ENCODE measurements at regions not wholly inside any gene's neighbourhood (a gene's known extent, or its start where the extent isn't known, plus 50 kb on each side); places are given as distances from the start of the nearest gene placed in this dataset.

DNA sequence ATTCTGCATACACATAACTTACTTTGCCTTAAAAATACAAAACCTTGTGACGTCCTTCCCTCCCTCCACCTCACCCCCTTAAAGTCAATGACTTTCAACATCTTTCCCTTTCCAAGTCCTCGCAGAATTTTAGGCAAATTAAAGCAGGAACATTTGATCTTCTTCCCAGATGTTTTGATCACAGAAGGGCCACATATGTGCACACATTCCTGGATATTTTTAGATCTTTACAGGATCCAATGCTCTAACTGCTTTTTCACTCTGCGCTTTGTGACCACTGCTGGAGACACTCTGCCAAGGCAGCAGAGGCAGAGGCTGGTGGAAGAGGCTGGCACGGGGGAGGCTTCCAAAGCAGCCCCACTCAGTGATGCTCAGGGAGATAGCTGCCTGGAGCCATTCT lies 130.7 kb downstream of the SEC61B start:
- TF ChIP-seq, protein P1, sequence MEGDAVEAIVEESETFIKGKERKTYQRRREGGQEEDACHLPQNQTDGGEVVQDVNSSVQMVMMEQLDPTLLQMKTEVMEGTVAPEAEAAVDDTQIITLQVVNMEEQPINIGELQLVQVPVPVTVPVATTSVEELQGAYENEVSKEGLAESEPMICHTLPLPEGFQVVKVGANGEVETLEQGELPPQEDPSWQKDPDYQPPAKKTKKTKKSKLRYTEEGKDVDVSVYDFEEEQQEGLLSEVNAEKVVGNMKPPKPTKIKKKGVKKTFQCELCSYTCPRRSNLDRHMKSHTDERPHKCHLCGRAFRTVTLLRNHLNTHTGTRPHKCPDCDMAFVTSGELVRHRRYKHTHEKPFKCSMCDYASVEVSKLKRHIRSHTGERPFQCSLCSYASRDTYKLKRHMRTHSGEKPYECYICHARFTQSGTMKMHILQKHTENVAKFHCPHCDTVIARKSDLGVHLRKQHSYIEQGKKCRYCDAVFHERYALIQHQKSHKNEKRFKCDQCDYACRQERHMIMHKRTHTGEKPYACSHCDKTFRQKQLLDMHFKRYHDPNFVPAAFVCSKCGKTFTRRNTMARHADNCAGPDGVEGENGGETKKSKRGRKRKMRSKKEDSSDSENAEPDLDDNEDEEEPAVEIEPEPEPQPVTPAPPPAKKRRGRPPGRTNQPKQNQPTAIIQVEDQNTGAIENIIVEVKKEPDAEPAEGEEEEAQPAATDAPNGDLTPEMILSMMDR (IDR thresholded peaks at IDR 0.05): no peak
- H3K4me1 ChIP-seq (ENCODE audit: low read depth): no peaks in the 10 kb centered on the region
- DNase-seq (no peak), ATAC-seq (no peak)
- no peaks in the 10 kb centered on the region for H3K36me3 ChIP-seq (ENCODE audit: low read depth)
- H3K9me3 ChIP-seq: no peaks in the 10 kb centered on the region
- no peak overlapping the region for H3K4me3 ChIP-seq
- intact Hi-C loops (cut with DNase I, micrococcal nuclease): no loop called here

DNA sequence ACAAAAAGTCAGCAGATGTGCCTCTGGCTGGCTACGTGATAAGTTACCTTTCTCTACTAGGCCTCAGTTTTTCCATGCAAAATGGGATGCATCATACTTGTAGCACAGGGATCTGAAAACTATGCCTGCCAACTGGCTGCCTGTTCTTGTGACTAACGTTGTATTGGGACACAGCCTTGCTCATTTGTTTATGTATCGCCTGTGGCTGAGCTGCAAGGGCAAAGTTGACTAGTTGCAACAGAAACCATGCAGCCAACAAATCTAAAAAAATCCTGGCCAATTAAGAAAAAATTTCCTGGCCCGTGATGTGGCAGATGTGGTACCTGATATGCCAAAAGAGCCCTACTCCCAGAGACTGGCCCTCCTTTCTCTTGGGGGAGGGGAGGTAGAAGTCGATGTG lies 131.3 kb downstream of the SEC61B start:
- peak in 1 of 3 donors; percentile 11 for DNase-seq
- Histone ChIP-seq H3K9me3 (no peaks in the 10 kb centered on the region), H3K36me3 (ENCODE audit: low read depth) (no peaks in the 10 kb centered on the region), H3K4me3 (no peak overlapping the region), H3K4me1 (ENCODE audit: low read depth) (no peaks in the 10 kb centered on the region)
- TF ChIP-seq, protein P1 (IDR thresholded peaks at IDR 0.05): no peak
- intact Hi-C loops (cut with DNase I, micrococcal nuclease): no loop called here
- ATAC-seq: peak; percentile 38

DNA sequence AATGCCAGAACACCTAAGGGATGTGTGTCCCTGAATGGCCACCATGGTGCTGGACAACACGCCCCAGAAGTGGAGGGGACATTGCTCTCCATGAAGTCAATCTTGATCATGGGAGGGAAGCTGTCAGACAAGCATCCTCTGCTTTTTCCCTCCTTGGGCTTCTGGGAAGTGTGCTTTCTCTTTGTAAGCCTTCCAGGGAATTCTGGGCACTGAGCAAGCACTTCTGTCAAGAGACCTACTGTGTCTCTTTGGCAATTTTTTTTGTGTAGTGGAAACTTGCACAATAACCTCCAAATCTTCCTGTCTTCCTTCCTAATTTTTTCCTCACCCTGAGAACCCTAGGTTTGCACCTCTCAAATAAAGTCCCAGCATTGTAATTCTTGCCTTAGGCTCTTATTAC lies 132.0 kb downstream of the SEC61B start:
- Histone ChIP-seq H3K36me3 (ENCODE audit: low read depth) (no peaks in the 10 kb centered on the region), H3K4me3 (no peak overlapping the region), H3K4me1 (ENCODE audit: low read depth) (no peaks in the 10 kb centered on the region), H3K9me3 (no peaks in the 10 kb centered on the region)
- ATAC-seq (no peak), DNase-seq (no peak)
- intact Hi-C loops (cut with DNase I, micrococcal nuclease): no loop called here
- TF ChIP-seq, protein P1 (IDR thresholded peaks at IDR 0.05): no peak

DNA sequence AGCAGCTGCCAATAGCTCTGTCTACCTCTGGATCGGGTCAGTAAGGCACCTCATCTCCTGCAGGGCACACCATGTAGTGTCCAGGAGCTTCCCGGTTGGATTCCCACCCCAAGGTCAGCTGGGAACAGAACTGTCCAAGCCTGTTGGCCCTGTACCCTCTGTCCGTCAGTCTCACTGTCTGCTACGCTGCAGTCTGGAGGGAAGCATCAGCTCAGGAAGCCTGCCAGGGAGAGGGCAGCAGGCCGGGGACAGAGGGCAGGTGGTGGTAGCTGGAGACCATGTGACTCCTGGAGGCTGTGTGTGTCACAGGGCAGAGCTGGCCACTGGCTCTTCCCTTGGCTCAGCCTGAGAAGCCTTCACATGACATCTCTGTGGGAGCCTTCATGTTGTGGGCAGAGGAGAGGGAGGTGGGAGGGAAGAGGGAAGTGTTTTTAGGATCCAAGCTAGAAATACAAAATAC lies 134.5 kb downstream of the SEC61B start:
- TF ChIP-seq, protein P1 (IDR thresholded peaks at IDR 0.05): no peak
- intact Hi-C loops (cut with DNase I, micrococcal nuclease): no loop called here
- Histone ChIP-seq H3K36me3 (ENCODE audit: low read depth) (no peaks in the 10 kb centered on the region), H3K4me1 (ENCODE audit: low read depth) (no peaks in the 10 kb centered on the region), H3K9me3 (no peaks in the 10 kb centered on the region), H3K4me3 (no peak overlapping the region)
- DNase-seq: peak in 1 of 3 donors; percentile 9
- ATAC-seq: peak; percentile 41

DNA sequence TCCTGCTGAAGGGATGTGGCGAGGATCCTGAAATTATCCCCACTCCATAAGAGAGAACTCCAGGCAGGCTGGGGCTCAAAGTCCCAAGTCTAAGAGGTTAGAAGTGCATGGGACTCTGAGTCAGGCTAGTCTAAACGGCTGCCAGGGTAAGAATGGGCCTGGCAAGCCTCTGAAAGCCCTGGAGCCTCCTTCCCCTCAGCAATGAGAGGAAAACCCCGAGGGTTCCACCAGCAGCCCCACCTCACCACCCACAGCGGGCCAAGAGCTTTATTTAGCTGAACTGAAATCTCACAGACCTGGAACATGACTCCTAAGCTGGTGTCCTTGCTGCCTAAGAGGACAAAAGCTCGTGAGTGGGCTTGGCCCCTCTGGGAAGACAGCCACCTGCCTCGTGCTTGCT lies 135.5 kb downstream of the SEC61B start:
- ATAC-seq: no peak
- TF ChIP-seq, protein P1 (IDR thresholded peaks at IDR 0.05): no peak
- intact Hi-C loops (cut with DNase I, micrococcal nuclease): no loop called here
- Histone ChIP-seq H3K4me1 (ENCODE audit: low read depth) (no peaks in the 10 kb centered on the region), H3K36me3 (ENCODE audit: low read depth) (no peaks in the 10 kb centered on the region), H3K4me3 (no peak overlapping the region), H3K9me3 (no peaks in the 10 kb centered on the region)
- DNase-seq: no peak

DNA sequence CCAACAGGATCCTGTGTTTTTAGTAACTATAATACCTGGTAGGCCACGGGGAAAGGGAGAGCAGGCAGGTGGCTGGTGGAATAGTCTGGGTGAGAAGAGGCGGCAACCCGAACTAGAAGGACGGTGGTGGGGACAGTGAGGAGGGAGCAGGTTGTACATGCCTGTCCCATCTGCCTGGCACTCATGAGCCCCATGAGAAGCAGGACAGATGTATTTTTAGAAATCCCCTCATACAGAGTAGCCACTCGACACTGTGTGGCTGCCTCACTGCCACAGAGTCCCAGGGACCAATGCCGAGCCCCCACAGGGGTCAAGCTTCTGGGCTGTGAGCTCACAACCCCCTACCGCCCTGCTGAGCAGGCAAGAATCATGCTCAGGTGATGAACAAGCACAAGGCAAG lies 136.6 kb downstream of the SEC61B start:
- H3K36me3 ChIP-seq (ENCODE audit: low read depth): no peaks in the 10 kb centered on the region
- TF ChIP-seq, protein P1 (IDR thresholded peaks at IDR 0.05): no peak
- ATAC-seq (no peak), DNase-seq (no peak)
- no peak overlapping the region for H3K4me3 ChIP-seq
- H3K9me3 ChIP-seq: no peaks in the 10 kb centered on the region
- intact Hi-C loops (cut with DNase I, micrococcal nuclease): no loop called here
- no peaks in the 10 kb centered on the region for H3K4me1 ChIP-seq (ENCODE audit: low read depth)
